Erythroblast (primary cell): ENCODE measurements at regions not wholly inside any gene's neighbourhood (a gene's known extent, or its start where the extent isn't known, plus 50 kb on each side); places are given as distances from the start of the nearest gene placed in this dataset.
"Not testable (repeated sequence)": the region's sequence is repeated elsewhere in the genome, so short reads cannot be mapped to it uniquely, and the experiment has no call there.

Experiments
- DNase-seq, 2 experiments: peaks; one replicate each; lab custom pipeline; 2025; lab: John Stamatoyannopoulos, UW

GRCh38 chr13:109257761-109258157, 528.6 kb downstream of the IRS2 start:
- DNase-seq: not testable (repeated sequence)
